ENCODE measurements at regions not wholly inside any gene's neighbourhood (a gene's known extent, or its start where the extent isn't known, plus 50 kb on each side); places are given as distances from the start of the nearest gene placed in this dataset.

GRCh38 chr13:40331802-40332201, 334.6 kb downstream of the FOXO1 start:
- FAIRE-seq (no peak), DNase-seq (ENCODE audit: low read depth) (no peak)
- Mint-ChIP-seq H3K4me1 (ENCODE audit: low read depth, unreplicated experiment) (peaks cover 14% of the 10 kb centered on the region), H3K27ac (ENCODE audit: unreplicated experiment) (no peak overlapping the region), H3K9me3 (ENCODE audit: unreplicated experiment) (peaks cover 2% of the 10 kb centered on the region), H3K36me3 (ENCODE audit: low read depth, unreplicated experiment) (no peaks in the 10 kb centered on the region), H3K27me3 (ENCODE audit: low read depth, unreplicated experiment) (no peaks in the 10 kb centered on the region), H3K4me3 (ENCODE audit: unreplicated experiment) (no peak overlapping the region)
- Histone ChIP-seq H3K36me3 (ENCODE audit: insufficient read depth, low read length) (no peaks in the 10 kb centered on the region), H3K9me3 (ENCODE audit: insufficient read depth, low read depth, low read length) (no peaks in the 10 kb centered on the region), H3K4me2 (ENCODE audit: low read length) (no peak overlapping the region), H4K20me1 (ENCODE audit: insufficient read depth, low read length) (no peaks in the 10 kb centered on the region), H2AFZ (ENCODE audit: low read depth, low read length) (no peak overlapping the region), H3K4me1 (ENCODE audit: insufficient read depth, low read length) (peaks cover 6% of the 10 kb centered on the region), H3K9ac (ENCODE audit: low read length) (no peak overlapping the region), H3K27me3 (ENCODE audit: insufficient read depth, low read length) (no peaks in the 10 kb centered on the region), H3K27ac (ENCODE audit: low read depth, low read length) (no peak overlapping the region), H3K4me3 (ENCODE audit: insufficient read depth, low read depth, low read length) (no peak overlapping the region), H3K79me2 (ENCODE audit: insufficient read depth, low read length) (no peaks in the 10 kb centered on the region)
- TF ChIP-seq CTCF (IDR thresholded peaks at IDR 0.05; ENCODE audit: insufficient read depth, low read depth, low read length) (no peak), EZH2 (IDR thresholded peaks at IDR 0.05; ENCODE audit: insufficient read depth, low read length) (no peak)

GRCh38 chr13:40333226-40333625, 333.2 kb downstream of the FOXO1 start:
- Histone ChIP-seq H3K9ac (ENCODE audit: low read length) (no peak overlapping the region), H3K4me1 (ENCODE audit: insufficient read depth, low read length) (peaks cover 6% of the 10 kb centered on the region), H2AFZ (ENCODE audit: low read depth, low read length) (no peak overlapping the region), H3K4me2 (ENCODE audit: low read length) (no peak overlapping the region), H3K9me3 (ENCODE audit: insufficient read depth, low read depth, low read length) (no peaks in the 10 kb centered on the region), H4K20me1 (ENCODE audit: insufficient read depth, low read length) (no peaks in the 10 kb centered on the region), H3K27me3 (ENCODE audit: insufficient read depth, low read length) (no peaks in the 10 kb centered on the region), H3K4me3 (ENCODE audit: insufficient read depth, low read depth, low read length) (no peak overlapping the region), H3K27ac (ENCODE audit: low read depth, low read length) (no peak overlapping the region), H3K36me3 (ENCODE audit: insufficient read depth, low read length) (no peaks in the 10 kb centered on the region), H3K79me2 (ENCODE audit: insufficient read depth, low read length) (no peaks in the 10 kb centered on the region)
- peaks cover 2% of the 10 kb centered on the region for H3K27me3 Mint-ChIP-seq (ENCODE audit: low read depth, unreplicated experiment)
- no peak for TF ChIP-seq CTCF (IDR thresholded peaks at IDR 0.05; ENCODE audit: insufficient read depth, low read depth, low read length)
- TF ChIP-seq EZH2 (IDR thresholded peaks at IDR 0.05; ENCODE audit: insufficient read depth, low read length), result no peak
- H3K4me1 Mint-ChIP-seq (ENCODE audit: low read depth, unreplicated experiment), result peaks cover 14% of the 10 kb centered on the region
- peak overlapping the region; percentile 95 for H3K27ac Mint-ChIP-seq (ENCODE audit: unreplicated experiment)
- H3K9me3 Mint-ChIP-seq (ENCODE audit: unreplicated experiment), result peaks cover 2% of the 10 kb centered on the region
- FAIRE-seq, result no peak
- no peak overlapping the region for H3K4me3 Mint-ChIP-seq (ENCODE audit: unreplicated experiment)
- DNase-seq (ENCODE audit: low read depth), result no peak
- no peaks in the 10 kb centered on the region for H3K36me3 Mint-ChIP-seq (ENCODE audit: low read depth, unreplicated experiment)

- Histone ChIP-seq H3K79me2 (ENCODE audit: insufficient read depth, low read length) (no peaks in the 10 kb centered on the region), H2AFZ (ENCODE audit: low read depth, low read length) (no peak overlapping the region), H3K27ac (ENCODE audit: low read depth, low read length) (no peak overlapping the region), H3K4me2 (ENCODE audit: low read length) (no peak overlapping the region), H3K36me3 (ENCODE audit: insufficient read depth, low read length) (no peaks in the 10 kb centered on the region), H3K4me1 (ENCODE audit: insufficient read depth, low read length) (peaks cover 6% of the 10 kb centered on the region), H3K4me3 (ENCODE audit: insufficient read depth, low read depth, low read length) (no peak overlapping the region), H3K9me3 (ENCODE audit: insufficient read depth, low read depth, low read length) (no peaks in the 10 kb centered on the region), H4K20me1 (ENCODE audit: insufficient read depth, low read length) (no peaks in the 10 kb centered on the region), H3K27me3 (ENCODE audit: insufficient read depth, low read length) (no peaks in the 10 kb centered on the region), H3K9ac (ENCODE audit: low read length) (no peak overlapping the region)
- H3K4me3 Mint-ChIP-seq (ENCODE audit: unreplicated experiment), result no peak overlapping the region
- no peaks in the 10 kb centered on the region for H3K36me3 Mint-ChIP-seq (ENCODE audit: low read depth, unreplicated experiment)
- TF ChIP-seq CTCF (IDR thresholded peaks at IDR 0.05; ENCODE audit: insufficient read depth, low read depth, low read length) (no peak), EZH2 (IDR thresholded peaks at IDR 0.05; ENCODE audit: insufficient read depth, low read length) (no peak)
- peaks cover 2% of the 10 kb centered on the region for H3K27me3 Mint-ChIP-seq (ENCODE audit: low read depth, unreplicated experiment)
- no peak for FAIRE-seq
- peaks cover 14% of the 10 kb centered on the region for H3K4me1 Mint-ChIP-seq (ENCODE audit: low read depth, unreplicated experiment)
- H3K9me3 Mint-ChIP-seq (ENCODE audit: unreplicated experiment), result peaks cover 2% of the 10 kb centered on the region
- no peak for DNase-seq (ENCODE audit: low read depth)
- H3K27ac Mint-ChIP-seq (ENCODE audit: unreplicated experiment), result no peak overlapping the region
Measured at GRCh38 chr13:40334031-40334430, 332.4 kb downstream of the FOXO1 start.

All from astrocyte (in vitro differentiated cells and primary cell).